ENCODE measurements at regions not wholly inside any gene's neighbourhood (a gene's known extent, or its start where the extent isn't known, plus 50 kb on each side); places are given as distances from the start of the nearest gene placed in this dataset.

DNA sequence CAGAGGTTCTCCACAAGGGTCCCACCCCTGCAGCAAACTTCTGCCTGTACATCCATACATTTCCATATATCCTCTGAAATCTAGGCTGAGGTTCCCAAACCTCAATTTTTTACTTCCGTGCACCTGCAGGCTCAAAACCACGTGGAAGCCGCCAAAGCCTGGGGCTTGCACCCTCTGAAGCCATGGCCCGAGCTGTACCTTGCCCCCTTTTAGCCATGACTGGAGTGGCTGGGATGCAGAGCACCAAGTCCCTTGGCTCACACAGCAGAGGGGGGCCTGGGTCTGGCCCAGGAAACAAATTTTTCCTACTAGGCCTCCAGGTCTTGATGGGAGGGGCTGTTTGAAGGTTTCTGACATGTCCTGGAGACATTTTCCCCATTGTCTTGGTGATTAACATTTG lies 84.4 kb downstream of the FSCB start:
- no peaks in the 10 kb centered on the region for H3K27me3 ChIP-seq
- H3K36me3 ChIP-seq = no peaks in the 10 kb centered on the region
- no peaks in the 10 kb centered on the region for H3K9me3 ChIP-seq
- no peak overlapping the region for H3K27ac ChIP-seq
- H3K4me1 ChIP-seq = no peaks in the 10 kb centered on the region
- intact Hi-C loops (cut with DNase I) = no loop called here
- TF ChIP-seq POLR2AphosphoS5 (IDR thresholded peaks at IDR 0.05; ENCODE audit: insufficient read depth in 1 of 2, low read depth in 1 of 2) = no peak
- TF ChIP-seq POLR2A (IDR thresholded peaks at IDR 0.05) = no peak
- TF ChIP-seq, protein P1, sequence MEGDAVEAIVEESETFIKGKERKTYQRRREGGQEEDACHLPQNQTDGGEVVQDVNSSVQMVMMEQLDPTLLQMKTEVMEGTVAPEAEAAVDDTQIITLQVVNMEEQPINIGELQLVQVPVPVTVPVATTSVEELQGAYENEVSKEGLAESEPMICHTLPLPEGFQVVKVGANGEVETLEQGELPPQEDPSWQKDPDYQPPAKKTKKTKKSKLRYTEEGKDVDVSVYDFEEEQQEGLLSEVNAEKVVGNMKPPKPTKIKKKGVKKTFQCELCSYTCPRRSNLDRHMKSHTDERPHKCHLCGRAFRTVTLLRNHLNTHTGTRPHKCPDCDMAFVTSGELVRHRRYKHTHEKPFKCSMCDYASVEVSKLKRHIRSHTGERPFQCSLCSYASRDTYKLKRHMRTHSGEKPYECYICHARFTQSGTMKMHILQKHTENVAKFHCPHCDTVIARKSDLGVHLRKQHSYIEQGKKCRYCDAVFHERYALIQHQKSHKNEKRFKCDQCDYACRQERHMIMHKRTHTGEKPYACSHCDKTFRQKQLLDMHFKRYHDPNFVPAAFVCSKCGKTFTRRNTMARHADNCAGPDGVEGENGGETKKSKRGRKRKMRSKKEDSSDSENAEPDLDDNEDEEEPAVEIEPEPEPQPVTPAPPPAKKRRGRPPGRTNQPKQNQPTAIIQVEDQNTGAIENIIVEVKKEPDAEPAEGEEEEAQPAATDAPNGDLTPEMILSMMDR (IDR thresholded peaks at IDR 0.05) = no peak
- no peak for DNase-seq (ENCODE audit: extremely low spot score in 2 of 2)
- no peak overlapping the region for H3K4me3 ChIP-seq

DNA sequence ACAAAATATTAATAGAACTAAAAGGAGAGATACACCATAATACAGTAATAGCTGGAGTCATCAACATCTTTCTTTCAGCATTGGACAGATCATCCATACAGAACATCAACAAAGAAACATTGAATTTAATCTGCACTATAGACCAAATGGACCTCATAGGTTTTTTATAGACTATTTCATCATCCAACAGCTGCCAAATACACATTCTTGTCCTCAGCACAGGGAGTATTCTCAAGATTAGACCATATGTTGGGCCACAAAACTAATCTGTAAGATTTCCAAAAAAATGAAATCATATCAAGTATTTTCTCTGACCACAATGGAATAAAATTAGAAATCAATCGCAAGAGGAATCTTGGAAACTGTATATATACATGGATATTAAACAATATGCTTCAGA lies 86.9 kb downstream of the FSCB start:
- intact Hi-C loops (cut with DNase I) = no loop called here
- Histone ChIP-seq H3K27ac (no peak overlapping the region), H3K9me3 (no peaks in the 10 kb centered on the region), H3K27me3 (no peaks in the 10 kb centered on the region), H3K4me1 (no peaks in the 10 kb centered on the region), H3K4me3 (no peak overlapping the region), H3K36me3 (no peaks in the 10 kb centered on the region)
- TF ChIP-seq POLR2AphosphoS5 (IDR thresholded peaks at IDR 0.05; ENCODE audit: insufficient read depth in 1 of 2, low read depth in 1 of 2) (no peak), POLR2A (IDR thresholded peaks at IDR 0.05) (no peak)
- TF ChIP-seq, protein P1 (IDR thresholded peaks at IDR 0.05) = no peak
- no peak for DNase-seq (ENCODE audit: extremely low spot score in 2 of 2)

DNA sequence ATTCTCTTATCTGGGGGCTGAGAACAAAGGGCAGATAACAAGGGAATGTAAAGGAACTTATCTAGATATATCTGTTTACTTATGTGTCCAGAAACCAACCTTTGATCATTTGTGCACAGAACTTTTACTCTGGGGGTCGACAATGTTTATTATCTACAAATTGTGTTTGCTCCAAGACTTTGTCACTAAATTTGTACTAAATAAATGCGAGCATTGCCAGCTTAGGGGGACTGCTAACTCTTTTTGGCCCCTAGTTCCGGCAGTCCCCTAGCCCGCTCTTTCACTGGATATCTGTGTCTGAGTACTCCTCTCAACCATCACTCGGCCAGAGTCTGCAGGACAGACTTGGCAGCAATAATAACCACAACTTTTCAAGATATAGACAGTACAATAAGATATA lies 88.2 kb downstream of the FSCB start:
- no peak overlapping the region for H3K4me3 ChIP-seq
- no peaks in the 10 kb centered on the region for H3K9me3 ChIP-seq
- intact Hi-C loops (cut with DNase I) = no loop called here
- H3K27ac ChIP-seq = no peak overlapping the region
- DNase-seq (ENCODE audit: extremely low spot score in 2 of 2) = no peak
- H3K4me1 ChIP-seq = no peaks in the 10 kb centered on the region
- H3K36me3 ChIP-seq = no peaks in the 10 kb centered on the region
- no peaks in the 10 kb centered on the region for H3K27me3 ChIP-seq
- TF ChIP-seq POLR2A (IDR thresholded peaks at IDR 0.05) (no peak), POLR2AphosphoS5 (IDR thresholded peaks at IDR 0.05; ENCODE audit: insufficient read depth in 1 of 2, low read depth in 1 of 2) (no peak)
- TF ChIP-seq, protein P1 (IDR thresholded peaks at IDR 0.05) = no peak

DNA sequence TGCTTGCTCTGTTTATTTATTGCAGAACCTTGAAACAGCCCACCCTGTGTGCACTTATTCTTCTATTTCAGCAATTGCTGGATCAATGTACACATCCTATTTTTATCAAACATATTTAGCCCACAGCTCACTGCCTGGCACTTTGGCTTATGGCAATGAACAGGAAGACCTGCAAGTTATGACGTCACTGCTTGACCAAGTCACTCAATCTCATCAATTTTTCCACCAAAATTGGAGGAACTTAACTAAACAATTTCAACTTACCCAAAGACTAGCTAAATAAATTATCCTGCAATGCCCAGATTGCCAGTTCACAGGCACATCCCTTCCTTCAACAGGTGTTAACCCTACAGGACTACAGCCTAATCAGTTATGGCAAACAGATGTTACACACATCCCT lies 89.3 kb downstream of the FSCB start:
- no peak for TF ChIP-seq POLR2AphosphoS5 (IDR thresholded peaks at IDR 0.05; ENCODE audit: insufficient read depth in 1 of 2, low read depth in 1 of 2)
- TF ChIP-seq POLR2A (IDR thresholded peaks at IDR 0.05) = no peak
- TF ChIP-seq, protein P1 (IDR thresholded peaks at IDR 0.05) = no peak
- intact Hi-C loops (cut with DNase I) = no loop called here
- H3K27ac ChIP-seq = no peak overlapping the region
- H3K4me1 ChIP-seq = no peaks in the 10 kb centered on the region
- no peaks in the 10 kb centered on the region for H3K9me3 ChIP-seq
- no peaks in the 10 kb centered on the region for H3K36me3 ChIP-seq
- no peak for DNase-seq (ENCODE audit: extremely low spot score in 2 of 2)
- no peaks in the 10 kb centered on the region for H3K27me3 ChIP-seq
- H3K4me3 ChIP-seq = no peak overlapping the region

DNA sequence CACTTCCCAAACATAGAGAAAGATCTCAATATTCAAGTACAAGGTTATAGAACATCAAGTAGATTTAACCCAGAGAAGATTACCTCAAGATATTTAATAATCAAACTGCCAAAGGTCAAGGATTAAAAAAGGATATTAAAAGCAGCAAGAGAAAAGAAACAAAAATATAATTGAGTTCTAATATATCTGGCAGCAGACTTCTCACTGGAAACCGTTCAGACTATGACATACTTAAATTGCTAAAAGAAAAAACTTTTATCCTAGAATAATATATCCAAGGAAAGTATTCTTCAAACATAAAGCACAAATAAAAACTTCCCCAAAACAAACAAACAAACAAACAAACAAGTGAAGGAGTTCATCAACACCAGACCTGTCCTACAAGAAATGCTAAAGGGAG lies 92.4 kb downstream of the FSCB start:
- intact Hi-C loops (cut with DNase I) = no loop called here
- H3K27ac ChIP-seq = no peak overlapping the region
- no peaks in the 10 kb centered on the region for H3K4me1 ChIP-seq
- no peaks in the 10 kb centered on the region for H3K27me3 ChIP-seq
- TF ChIP-seq POLR2AphosphoS5 (IDR thresholded peaks at IDR 0.05; ENCODE audit: insufficient read depth in 1 of 2, low read depth in 1 of 2) (no peak), POLR2A (IDR thresholded peaks at IDR 0.05) (no peak)
- TF ChIP-seq, protein P1 (IDR thresholded peaks at IDR 0.05) = no peak
- no peaks in the 10 kb centered on the region for H3K36me3 ChIP-seq
- no peak for DNase-seq (ENCODE audit: extremely low spot score in 2 of 2)
- H3K4me3 ChIP-seq = no peak overlapping the region
- no peaks in the 10 kb centered on the region for H3K9me3 ChIP-seq
